ENCODE measurements at regions not wholly inside any gene's neighbourhood (a gene's known extent, or its start where the extent isn't known, plus 50 kb on each side); places are given as distances from the start of the nearest gene placed in this dataset.

GRCh38 chr3:59653405-59654122 lies 603.7 kb upstream of the CFAP20DC start:
- Histone ChIP-seq H3K27me3 (no peaks in the 10 kb centered on the region), H3K4me1 (peaks cover 0 to 19% of the 10 kb centered on the region in 2 donors), H3K9me3 (peaks cover 0 to 16% of the 10 kb centered on the region in 2 donors), H3K4me3 (no peak overlapping the region), H3K27ac (peak overlapping the region in 1 of 2 donors; percentile 42), H3K36me3 (no peaks in the 10 kb centered on the region)
- DNase-seq (no peak), ATAC-seq (peak; percentile 14)
- TF ChIP-seq CTCF (IDR thresholded peaks at IDR 0.05) = no peak
- intact Hi-C loops (cut with DNase I) = no loop called here

DNA sequence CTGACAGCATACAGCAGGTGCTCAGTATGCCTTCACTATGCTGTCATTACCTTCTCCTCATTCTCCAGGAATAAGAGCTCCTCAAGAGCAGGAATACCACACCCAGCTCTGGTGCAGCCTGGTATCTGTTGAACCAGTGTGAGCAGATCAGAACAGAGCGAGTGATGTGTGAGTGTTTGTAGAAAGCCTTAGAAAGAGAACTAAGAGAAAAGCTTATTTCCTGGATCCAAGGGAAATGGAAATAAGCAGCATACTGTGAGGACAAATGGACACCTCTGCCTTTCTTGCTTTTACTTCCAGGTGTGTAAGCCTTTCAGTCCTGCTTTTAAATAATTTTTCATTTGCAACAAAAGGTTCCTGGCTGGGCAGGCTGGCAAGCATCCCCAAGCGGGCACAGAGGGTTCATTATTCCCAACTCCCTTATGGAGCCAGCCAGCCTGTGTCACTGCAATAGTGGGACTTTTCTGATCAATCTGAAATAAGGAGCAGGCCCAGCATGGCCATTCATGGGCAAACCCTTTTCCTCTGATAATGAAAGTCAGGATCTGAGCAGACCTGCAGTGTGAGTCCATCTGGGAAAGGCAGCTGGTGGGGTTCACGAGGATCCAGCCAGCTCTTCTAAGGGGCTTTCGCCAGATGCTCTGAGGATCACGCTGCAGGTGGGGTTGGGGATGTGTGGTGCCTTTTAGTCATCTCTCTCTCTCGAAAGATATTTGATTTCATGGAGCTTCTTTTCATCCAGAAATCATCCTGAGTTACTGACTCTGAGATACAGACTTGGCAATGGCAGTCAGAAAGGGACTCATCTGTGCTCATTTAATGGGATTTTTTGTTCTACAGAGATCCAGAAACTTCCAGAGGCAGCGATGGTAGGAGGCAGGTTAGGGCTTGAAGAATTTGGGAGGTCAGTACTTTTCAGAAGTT lies 594.9 kb upstream of the CFAP20DC start:
- intact Hi-C loops (cut with DNase I) = no loop called here
- no peak for TF ChIP-seq CTCF (IDR thresholded peaks at IDR 0.05)
- Histone ChIP-seq H3K4me1 (no peaks in the 10 kb centered on the region), H3K36me3 (no peaks in the 10 kb centered on the region), H3K9me3 (peaks cover 0 to 11% of the 10 kb centered on the region in 2 donors), H3K27ac (no peak overlapping the region), H3K27me3 (peaks cover 0 to 4% of the 10 kb centered on the region in 2 donors), H3K4me3 (no peak overlapping the region)
- peak; percentile 73 for ATAC-seq
- no peak for DNase-seq

DNA sequence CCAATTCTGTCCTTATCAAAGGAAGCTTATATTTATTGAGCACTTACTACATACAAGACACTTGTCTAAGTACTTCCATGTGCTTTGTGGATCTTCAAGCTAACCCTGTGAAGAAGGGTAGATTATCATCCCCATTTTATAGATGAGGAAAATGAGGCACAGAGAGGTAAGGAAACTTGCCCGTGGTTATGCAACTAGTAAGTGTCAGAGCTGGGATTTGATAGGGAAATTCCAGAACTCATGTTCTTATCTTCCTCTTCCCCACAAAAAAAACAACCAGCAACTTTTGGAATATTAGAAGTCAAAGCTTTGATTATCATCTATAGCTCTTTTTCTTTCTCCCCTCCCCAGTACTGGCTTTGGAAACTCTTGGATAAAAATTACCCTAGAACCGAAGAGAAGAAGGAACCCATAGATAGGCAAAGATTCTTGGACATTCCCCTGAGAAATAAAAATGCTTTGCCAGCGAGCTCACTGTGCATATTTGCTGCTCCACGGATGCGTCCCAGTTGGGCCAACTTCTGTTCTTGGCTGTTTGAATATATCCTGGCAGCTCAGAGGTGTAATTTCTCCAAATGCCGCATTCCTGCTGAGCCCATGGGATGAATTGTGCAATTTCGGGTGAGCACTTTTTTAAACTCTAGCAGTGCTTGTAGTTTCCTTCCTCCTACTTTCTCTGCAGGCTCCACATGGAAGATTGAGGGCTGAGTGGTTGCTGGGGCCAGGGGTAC lies 591.5 kb upstream of the CFAP20DC start:
- intact Hi-C loops (cut with DNase I) = no loop called here
- no peaks in the 10 kb centered on the region for H3K36me3 ChIP-seq
- no peak overlapping the region for H3K4me3 ChIP-seq
- H3K4me1 ChIP-seq = no peaks in the 10 kb centered on the region
- H3K9me3 ChIP-seq = no peaks in the 10 kb centered on the region
- peak; percentile 67 for ATAC-seq
- peaks cover 0 to 4% of the 10 kb centered on the region in 2 donors for H3K27me3 ChIP-seq
- TF ChIP-seq CTCF (IDR thresholded peaks at IDR 0.05) = no peak
- H3K27ac ChIP-seq = no peak overlapping the region
- DNase-seq = peak in 1 of 4 donors; percentile 53

- no peak for TF ChIP-seq CTCF (IDR thresholded peaks at IDR 0.05)
- intact Hi-C loops (cut with DNase I) = no loop called here
- Histone ChIP-seq H3K9me3 (no peaks in the 10 kb centered on the region), H3K27ac (no peak overlapping the region), H3K27me3 (no peaks in the 10 kb centered on the region), H3K4me3 (no peak overlapping the region), H3K4me1 (no peaks in the 10 kb centered on the region), H3K36me3 (no peaks in the 10 kb centered on the region)
- ATAC-seq = no peak
- peak in 2 of 4 donors; percentile 47 to 65 for DNase-seq
Observed at GRCh38 chr3:59632760-59633573, 583.1 kb upstream of the CFAP20DC start.
